HEK293 (cell line): ENCODE measurements at regions not wholly inside any gene's neighbourhood (a gene's known extent, or its start where the extent isn't known, plus 50 kb on each side); places are given as distances from the start of the nearest gene placed in this dataset.

Experiments used
- CTCF ChIA-PET: fragments of 350-600 bp; formaldehyde crosslinking; extraction: SDS; loops from one replicate; lab custom pipeline; 2021; ENCODE audit warnings: antibody characterized with exemption; lab: Yijun Ruan, JAX
- POLR2A ChIA-PET: fragments of 300-600 bp; formaldehyde crosslinking; extraction: SDS; loops from one replicate; lab custom pipeline; 2020; ENCODE audit warnings: antibody characterized with exemption, inconsistent platforms; lab: Yijun Ruan, JAX
- H3K27ac ChIP-seq: fragments of 200-500 bp; sonication (Bioruptor generic); 2 replicates; pipeline ENCODE4 v1.5.1; 2014; ENCODE audit warnings: low read depth, low read length, control low read depth, inconsistent platforms; ENCODE audit errors: extremely low read depth
- H3K36me3 ChIP-seq, 2 experiments: fragments of 200-500 bp in 1 of 2; sonication (Bioruptor generic) in 1 of 2; 1 replicate in 1 of 2; 2 replicates in 1 of 2; pipeline ENCODE4 v1.5.1; 2014 to 2017; ENCODE audit warnings: inconsistent platforms in 2 of 2, low read length in 2 of 2; ENCODE audit not compliant: control insufficient read depth in 2 of 2, insufficient read depth in 1 of 2
- H3K4me1 ChIP-seq: fragments of 200-500 bp; sonication (Bioruptor generic); 2 replicates; pipeline ENCODE4 v1.5.1; 2014; ENCODE audit warnings: mild to moderate bottlenecking, low read length, inconsistent platforms; ENCODE audit not compliant: control insufficient read depth, insufficient read depth
- H3K4me3 ChIP-seq: 2 replicates; pipeline ENCODE4 v1.5.1; 2011; ENCODE audit warnings: low read depth, mild to moderate bottlenecking, control low read depth, low read length, moderate library complexity
- H3K9me3 ChIP-seq: fragments of 200-500 bp; sonication (Bioruptor generic); 2 replicates; pipeline ENCODE4 v1.5.1; 2014; ENCODE audit warnings: low read depth, low read length, inconsistent platforms; ENCODE audit not compliant: control insufficient read depth, insufficient read depth
- FEZF1 ChIP-seq: fragments of 450-650 bp; formaldehyde crosslinking; IDR thresholded peaks from 2 replicates; pipeline ENCODE4 v1.5.1; 2016; ENCODE audit warnings: missing biosample characterization, missing genetic modification characterization
- KLF16 ChIP-seq: fragments of 450-650 bp; formaldehyde crosslinking; IDR thresholded peaks from 2 replicates; pipeline ENCODE4 v1.5.1; 2017; ENCODE audit warnings: missing biosample characterization, missing genetic modification characterization
- PRDM6 ChIP-seq: fragments of 450-650 bp; formaldehyde crosslinking; IDR thresholded peaks from 2 replicates; pipeline ENCODE4 v1.5.1; 2017; ENCODE audit warnings: missing biosample characterization, missing genetic modification characterization
- SP3 ChIP-seq: fragments of 450-650 bp; formaldehyde crosslinking; IDR thresholded peaks from 2 replicates; pipeline ENCODE4 v1.5.1; 2016; ENCODE audit warnings: missing biosample characterization, missing genetic modification characterization
- ZBTB1 ChIP-seq: fragments of 450-650 bp; formaldehyde crosslinking; IDR thresholded peaks from 2 replicates; pipeline ENCODE4 v1.5.1; 2016; ENCODE audit warnings: missing biosample characterization, missing genetic modification characterization
- ZBTB10 ChIP-seq: fragments of 450-650 bp; formaldehyde crosslinking; IDR thresholded peaks from 2 replicates; pipeline ENCODE4 v1.5.1; 2016; ENCODE audit warnings: missing biosample characterization, missing genetic modification characterization
- ZBTB48 ChIP-seq: fragments of 450-650 bp; formaldehyde crosslinking; IDR thresholded peaks from 2 replicates; pipeline ENCODE4 v1.5.1; 2016; ENCODE audit warnings: missing biosample characterization, missing genetic modification characterization
- ZFP37 ChIP-seq: fragments of 450-650 bp; formaldehyde crosslinking; IDR thresholded peaks from 2 replicates; pipeline ENCODE4 v1.5.1; 2016; ENCODE audit warnings: missing biosample characterization, missing genetic modification characterization
- ZFP69B ChIP-seq: fragments of 450-650 bp; formaldehyde crosslinking; IDR thresholded peaks from 2 replicates; pipeline ENCODE4 v1.5.1; 2016; ENCODE audit warnings: missing biosample characterization, missing genetic modification characterization
- ZNF140 ChIP-seq: fragments of 450-650 bp; formaldehyde crosslinking; IDR thresholded peaks from 2 replicates; pipeline ENCODE4 v1.5.1; 2016; ENCODE audit warnings: missing biosample characterization, missing genetic modification characterization
- ZNF146 ChIP-seq: fragments of 450-650 bp; formaldehyde crosslinking; IDR thresholded peaks from 2 replicates; pipeline ENCODE4 v1.5.1; 2016; ENCODE audit warnings: missing biosample characterization, missing genetic modification characterization
- ZNF155 ChIP-seq: fragments of 450-650 bp; formaldehyde crosslinking; IDR thresholded peaks from 2 replicates; pipeline ENCODE4 v1.5.1; 2016; ENCODE audit warnings: missing biosample characterization, missing genetic modification characterization
- ZNF157 ChIP-seq: fragments of 450-650 bp; formaldehyde crosslinking; IDR thresholded peaks from 2 replicates; pipeline ENCODE4 v1.5.1; 2016; ENCODE audit warnings: missing biosample characterization, missing genetic modification characterization
- ZNF366 ChIP-seq: fragments of 450-650 bp; formaldehyde crosslinking; conservative IDR thresholded peaks from 2 replicates; pipeline ENCODE4 v1.5.1; 2016; ENCODE audit warnings: missing biosample characterization, missing genetic modification characterization
- ZNF423 ChIP-seq: fragments of 450-650 bp; formaldehyde crosslinking; IDR thresholded peaks from 2 replicates; pipeline ENCODE4 v1.5.1; 2016; ENCODE audit warnings: missing biosample characterization, missing genetic modification characterization
- ZNF514 ChIP-seq: fragments of 450-650 bp; formaldehyde crosslinking; IDR thresholded peaks from 2 replicates; pipeline ENCODE4 v1.5.1; 2016; ENCODE audit warnings: missing biosample characterization, missing genetic modification characterization
- ZNF555 ChIP-seq: fragments of 450-650 bp; formaldehyde crosslinking; conservative IDR thresholded peaks from 2 replicates; pipeline ENCODE4 v1.5.1; 2017; ENCODE audit warnings: missing biosample characterization, mild to moderate bottlenecking, missing genetic modification characterization, inconsistent platforms
- ZNF600 ChIP-seq: fragments of 450-650 bp; formaldehyde crosslinking; IDR thresholded peaks from 2 replicates; pipeline ENCODE4 v1.5.1; 2016; ENCODE audit warnings: missing biosample characterization, missing genetic modification characterization
- ZNF629 ChIP-seq: fragments of 450-650 bp; formaldehyde crosslinking; IDR thresholded peaks from 2 replicates; pipeline ENCODE4 v1.5.1; 2017; ENCODE audit warnings: missing biosample characterization, missing genetic modification characterization
- ZNF645 ChIP-seq: fragments of 450-650 bp; formaldehyde crosslinking; IDR thresholded peaks from 2 replicates; pipeline ENCODE4; 2016; ENCODE audit warnings: missing biosample characterization, missing genetic modification characterization
- ZNF670 ChIP-seq: fragments of 450-650 bp; formaldehyde crosslinking; IDR thresholded peaks from 2 replicates; pipeline ENCODE4 v1.5.1; 2016; ENCODE audit warnings: missing biosample characterization, missing genetic modification characterization, low read depth
- ZNF677 ChIP-seq: fragments of 450-650 bp; IDR thresholded peaks from 2 replicates; pipeline ENCODE4 v1.5.0; 2018; ENCODE audit warnings: missing biosample characterization, mild to moderate bottlenecking, missing genetic modification characterization, moderate library complexity
- ZNF777 ChIP-seq: fragments of 450-650 bp; formaldehyde crosslinking; IDR thresholded peaks from 2 replicates; pipeline ENCODE4 v1.5.1; 2017; ENCODE audit warnings: missing biosample characterization, missing genetic modification characterization, borderline replicate concordance
- TF ChIP-seq, protein P1 (sequence below): fragments of 450-650 bp; formaldehyde crosslinking; IDR thresholded peaks from 2 replicates; pipeline ENCODE4 v1.5.1; 2016; ENCODE audit warnings: missing biosample characterization, missing genetic modification characterization
- TF ChIP-seq, protein P2 (sequence below): sonication (generic); formaldehyde crosslinking; IDR thresholded peaks from 2 replicates; pipeline ENCODE4 v1.8.1; 2022; ENCODE audit warnings: mild to moderate bottlenecking, moderate library complexity, missing genetic modification reagents
- TF ChIP-seq, protein P3 (sequence below): fragments of 450-650 bp; formaldehyde crosslinking; IDR thresholded peaks from 2 replicates; pipeline ENCODE4 v1.5.1; 2017; ENCODE audit warnings: missing biosample characterization, missing genetic modification characterization

GRCh38 chr22:22094514-22094913, 111.9 kb upstream of the TOP3B start:
- H3K27ac ChIP-seq, result no peak overlapping the region
- no peaks in the 10 kb centered on the region for H3K4me1 ChIP-seq
- no peaks in the 10 kb centered on the region for H3K9me3 ChIP-seq
- TF ChIP-seq ZFP37, result no peak
- TF ChIP-seq ZNF155 (tag by site-specific recombination), result no peak
- no peak for TF ChIP-seq FEZF1 (tag by site-specific recombination)
- no peak for TF ChIP-seq ZNF555 (tag by site-specific recombination)
- TF ChIP-seq ZNF629 (tag by site-specific recombination), result no peak
- no peak for TF ChIP-seq ZBTB1 (tag by site-specific recombination)
- TF ChIP-seq ZNF777 (tag by site-specific recombination), result no peak
- TF ChIP-seq, protein P1, sequence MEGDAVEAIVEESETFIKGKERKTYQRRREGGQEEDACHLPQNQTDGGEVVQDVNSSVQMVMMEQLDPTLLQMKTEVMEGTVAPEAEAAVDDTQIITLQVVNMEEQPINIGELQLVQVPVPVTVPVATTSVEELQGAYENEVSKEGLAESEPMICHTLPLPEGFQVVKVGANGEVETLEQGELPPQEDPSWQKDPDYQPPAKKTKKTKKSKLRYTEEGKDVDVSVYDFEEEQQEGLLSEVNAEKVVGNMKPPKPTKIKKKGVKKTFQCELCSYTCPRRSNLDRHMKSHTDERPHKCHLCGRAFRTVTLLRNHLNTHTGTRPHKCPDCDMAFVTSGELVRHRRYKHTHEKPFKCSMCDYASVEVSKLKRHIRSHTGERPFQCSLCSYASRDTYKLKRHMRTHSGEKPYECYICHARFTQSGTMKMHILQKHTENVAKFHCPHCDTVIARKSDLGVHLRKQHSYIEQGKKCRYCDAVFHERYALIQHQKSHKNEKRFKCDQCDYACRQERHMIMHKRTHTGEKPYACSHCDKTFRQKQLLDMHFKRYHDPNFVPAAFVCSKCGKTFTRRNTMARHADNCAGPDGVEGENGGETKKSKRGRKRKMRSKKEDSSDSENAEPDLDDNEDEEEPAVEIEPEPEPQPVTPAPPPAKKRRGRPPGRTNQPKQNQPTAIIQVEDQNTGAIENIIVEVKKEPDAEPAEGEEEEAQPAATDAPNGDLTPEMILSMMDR, result no peak
- TF ChIP-seq KLF16, result no peak
- TF ChIP-seq ZBTB48, result no peak
- no peak for TF ChIP-seq ZNF423 (tag by site-specific recombination)
- TF ChIP-seq ZFP69B, result no peak
- TF ChIP-seq ZNF514 (tag by site-specific recombination), result no peak
- TF ChIP-seq SP3 (tag by site-specific recombination), result no peak
- no peak for TF ChIP-seq ZNF645 (tag by site-specific recombination)
- TF ChIP-seq, protein P2, sequence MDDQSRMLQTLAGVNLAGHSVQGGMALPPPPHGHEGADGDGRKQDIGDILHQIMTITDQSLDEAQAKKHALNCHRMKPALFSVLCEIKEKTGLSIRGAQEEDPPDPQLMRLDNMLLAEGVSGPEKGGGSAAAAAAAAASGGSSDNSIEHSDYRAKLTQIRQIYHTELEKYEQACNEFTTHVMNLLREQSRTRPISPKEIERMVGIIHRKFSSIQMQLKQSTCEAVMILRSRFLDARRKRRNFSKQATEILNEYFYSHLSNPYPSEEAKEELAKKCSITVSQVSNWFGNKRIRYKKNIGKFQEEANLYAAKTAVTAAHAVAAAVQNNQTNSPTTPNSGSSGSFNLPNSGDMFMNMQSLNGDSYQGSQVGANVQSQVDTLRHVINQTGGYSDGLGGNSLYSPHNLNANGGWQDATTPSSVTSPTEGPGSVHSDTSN (CRISPR knock-in tag), result no peak
- TF ChIP-seq ZNF146 (tag by site-specific recombination), result no peak
- TF ChIP-seq, protein P3, sequence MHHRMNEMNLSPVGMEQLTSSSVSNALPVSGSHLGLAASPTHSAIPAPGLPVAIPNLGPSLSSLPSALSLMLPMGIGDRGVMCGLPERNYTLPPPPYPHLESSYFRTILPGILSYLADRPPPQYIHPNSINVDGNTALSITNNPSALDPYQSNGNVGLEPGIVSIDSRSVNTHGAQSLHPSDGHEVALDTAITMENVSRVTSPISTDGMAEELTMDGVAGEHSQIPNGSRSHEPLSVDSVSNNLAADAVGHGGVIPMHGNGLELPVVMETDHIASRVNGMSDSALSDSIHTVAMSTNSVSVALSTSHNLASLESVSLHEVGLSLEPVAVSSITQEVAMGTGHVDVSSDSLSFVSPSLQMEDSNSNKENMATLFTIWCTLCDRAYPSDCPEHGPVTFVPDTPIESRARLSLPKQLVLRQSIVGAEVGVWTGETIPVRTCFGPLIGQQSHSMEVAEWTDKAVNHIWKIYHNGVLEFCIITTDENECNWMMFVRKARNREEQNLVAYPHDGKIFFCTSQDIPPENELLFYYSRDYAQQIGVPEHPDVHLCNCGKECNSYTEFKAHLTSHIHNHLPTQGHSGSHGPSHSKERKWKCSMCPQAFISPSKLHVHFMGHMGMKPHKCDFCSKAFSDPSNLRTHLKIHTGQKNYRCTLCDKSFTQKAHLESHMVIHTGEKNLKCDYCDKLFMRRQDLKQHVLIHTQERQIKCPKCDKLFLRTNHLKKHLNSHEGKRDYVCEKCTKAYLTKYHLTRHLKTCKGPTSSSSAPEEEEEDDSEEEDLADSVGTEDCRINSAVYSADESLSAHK (tag by site-specific recombination), result no peak
- ChIA-PET POLR2A (no interaction called here), CTCF (no interaction called here)
- no peak overlapping the region for H3K4me3 ChIP-seq
- H3K36me3 ChIP-seq, result no peaks in the 10 kb centered on the region

DNA sequence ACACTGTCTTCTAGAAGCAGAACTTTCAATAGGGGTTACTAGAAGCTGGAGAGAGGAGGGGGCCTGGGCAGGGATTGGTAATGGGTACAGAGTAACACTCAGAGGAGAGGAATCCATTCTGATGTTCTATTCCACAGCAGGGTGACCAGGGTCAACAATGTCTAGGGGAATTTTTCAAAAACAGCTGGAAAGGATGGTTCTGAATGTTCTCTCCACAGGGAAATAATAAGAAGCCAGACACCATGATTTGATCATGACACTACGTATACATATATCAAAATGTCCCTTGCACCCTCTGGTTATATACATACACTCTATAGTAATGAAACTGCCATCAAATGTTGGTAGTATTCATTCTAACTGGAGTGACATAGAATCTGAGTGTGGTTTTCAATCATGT, 111.2 kb upstream of the TOP3B start:
- H3K4me1 ChIP-seq, result no peaks in the 10 kb centered on the region

More for the DNA sequence above, 111.2 kb upstream of the TOP3B start:
- H3K9me3 ChIP-seq, result no peaks in the 10 kb centered on the region
- no peak overlapping the region for H3K4me3 ChIP-seq
- TF ChIP-seq ZNF600 (no peak), ZNF366 (tag by site-specific recombination) (no peak), ZNF140 (tag by site-specific recombination) (no peak), ZNF670 (tag by site-specific recombination) (no peak), ZBTB10 (tag by site-specific recombination) (no peak), ZNF677 (no peak), PRDM6 (tag by site-specific recombination) (no peak), ZNF157 (tag by site-specific recombination) (no peak)
- TF ChIP-seq, all 188 proteins: peak for 0
- H3K36me3 ChIP-seq, result no peaks in the 10 kb centered on the region
- CTCF ChIA-PET, result no interaction called here
- no peak overlapping the region for H3K27ac ChIP-seq
- POLR2A ChIA-PET, result no interaction called here
